ENCODE measurements at regions not wholly inside any gene's neighbourhood (a gene's known extent, or its start where the extent isn't known, plus 50 kb on each side); places are given as distances from the start of the nearest gene placed in this dataset.

DNA sequence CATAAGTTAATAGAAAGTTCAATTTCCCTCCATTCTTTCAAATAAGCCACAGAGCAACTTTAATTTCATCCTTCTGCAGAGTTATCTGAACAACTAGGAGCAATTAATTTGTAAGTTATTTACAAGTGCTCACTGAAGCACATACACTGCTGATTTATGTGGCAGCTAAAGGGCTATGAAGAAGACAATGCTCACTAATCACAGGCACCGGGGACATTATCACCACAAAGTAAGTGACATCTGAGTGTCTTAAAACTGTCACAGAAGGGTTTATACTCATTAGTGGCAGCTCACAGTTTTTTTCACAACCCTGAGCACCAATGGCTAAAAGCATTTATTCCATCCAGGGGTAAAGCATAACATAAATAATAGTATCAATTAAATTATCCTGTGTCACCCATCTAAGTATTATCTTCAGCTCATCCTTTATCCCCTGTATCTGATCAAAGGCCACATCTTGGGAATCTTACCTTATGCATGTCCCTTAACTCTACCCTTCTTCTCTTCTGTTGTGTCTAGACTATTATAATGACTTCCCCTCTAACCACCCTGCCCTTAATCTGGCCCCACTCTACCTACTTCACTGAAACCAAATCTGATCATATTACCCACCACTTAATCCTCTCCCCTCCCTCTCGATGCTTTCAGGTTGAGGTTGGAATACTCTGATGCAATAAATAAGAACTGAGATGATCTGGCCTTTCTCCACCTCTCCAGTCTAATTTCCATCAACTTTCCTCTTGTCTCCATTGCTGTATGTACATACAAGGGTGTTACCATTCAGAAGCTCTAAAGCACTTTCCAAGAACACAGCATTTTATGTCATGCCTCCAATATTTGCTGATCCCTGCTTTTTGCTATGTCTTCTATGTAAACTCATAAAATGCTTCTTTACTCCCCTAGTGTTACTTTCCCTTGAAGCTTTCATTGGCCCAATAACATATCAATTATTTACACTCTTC lies 252.7 kb downstream of the CASP12 start:
- no peaks in the 10 kb centered on the region for H3K36me3 Mint-ChIP-seq (ENCODE audit: low read depth, unreplicated experiment)
- FAIRE-seq (no peak), DNase-seq (ENCODE audit: low read depth) (no peak)
- H3K4me3 Mint-ChIP-seq (ENCODE audit: unreplicated experiment): no peak overlapping the region
- no peak overlapping the region for H2AFZ ChIP-seq (ENCODE audit: low read depth, low read length)
- H3K27me3 ChIP-seq (ENCODE audit: insufficient read depth, low read length): no peaks in the 10 kb centered on the region
- no peaks in the 10 kb centered on the region for H3K9me3 ChIP-seq (ENCODE audit: insufficient read depth, low read depth, low read length)
- no peak overlapping the region for H3K27ac ChIP-seq (ENCODE audit: low read depth, low read length)
- no peak overlapping the region for H3K9ac ChIP-seq (ENCODE audit: low read length)
- no peak overlapping the region for H3K4me2 ChIP-seq (ENCODE audit: low read length)
- H3K4me3 ChIP-seq (ENCODE audit: insufficient read depth, low read depth, low read length): no peak overlapping the region
- H3K36me3 ChIP-seq (ENCODE audit: insufficient read depth, low read length): no peaks in the 10 kb centered on the region
- H3K4me1 ChIP-seq (ENCODE audit: insufficient read depth, low read length): no peaks in the 10 kb centered on the region
- no peaks in the 10 kb centered on the region for H3K79me2 ChIP-seq (ENCODE audit: insufficient read depth, low read length)
- TF ChIP-seq, protein P1, sequence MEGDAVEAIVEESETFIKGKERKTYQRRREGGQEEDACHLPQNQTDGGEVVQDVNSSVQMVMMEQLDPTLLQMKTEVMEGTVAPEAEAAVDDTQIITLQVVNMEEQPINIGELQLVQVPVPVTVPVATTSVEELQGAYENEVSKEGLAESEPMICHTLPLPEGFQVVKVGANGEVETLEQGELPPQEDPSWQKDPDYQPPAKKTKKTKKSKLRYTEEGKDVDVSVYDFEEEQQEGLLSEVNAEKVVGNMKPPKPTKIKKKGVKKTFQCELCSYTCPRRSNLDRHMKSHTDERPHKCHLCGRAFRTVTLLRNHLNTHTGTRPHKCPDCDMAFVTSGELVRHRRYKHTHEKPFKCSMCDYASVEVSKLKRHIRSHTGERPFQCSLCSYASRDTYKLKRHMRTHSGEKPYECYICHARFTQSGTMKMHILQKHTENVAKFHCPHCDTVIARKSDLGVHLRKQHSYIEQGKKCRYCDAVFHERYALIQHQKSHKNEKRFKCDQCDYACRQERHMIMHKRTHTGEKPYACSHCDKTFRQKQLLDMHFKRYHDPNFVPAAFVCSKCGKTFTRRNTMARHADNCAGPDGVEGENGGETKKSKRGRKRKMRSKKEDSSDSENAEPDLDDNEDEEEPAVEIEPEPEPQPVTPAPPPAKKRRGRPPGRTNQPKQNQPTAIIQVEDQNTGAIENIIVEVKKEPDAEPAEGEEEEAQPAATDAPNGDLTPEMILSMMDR (IDR thresholded peaks at IDR 0.05; ENCODE audit: insufficient read depth, low read depth, low read length): no peak
- no peak for TF ChIP-seq EZH2 (IDR thresholded peaks at IDR 0.05; ENCODE audit: insufficient read depth, low read length)
- no peaks in the 10 kb centered on the region for H3K27me3 Mint-ChIP-seq (ENCODE audit: low read depth, unreplicated experiment)
- H3K27ac Mint-ChIP-seq (ENCODE audit: unreplicated experiment): no peak overlapping the region
- H3K4me1 Mint-ChIP-seq (ENCODE audit: low read depth, unreplicated experiment): no peaks in the 10 kb centered on the region
- H3K9me3 Mint-ChIP-seq (ENCODE audit: unreplicated experiment): peaks cover 5% of the 10 kb centered on the region
- no peaks in the 10 kb centered on the region for H4K20me1 ChIP-seq (ENCODE audit: insufficient read depth, low read length)

DNA sequence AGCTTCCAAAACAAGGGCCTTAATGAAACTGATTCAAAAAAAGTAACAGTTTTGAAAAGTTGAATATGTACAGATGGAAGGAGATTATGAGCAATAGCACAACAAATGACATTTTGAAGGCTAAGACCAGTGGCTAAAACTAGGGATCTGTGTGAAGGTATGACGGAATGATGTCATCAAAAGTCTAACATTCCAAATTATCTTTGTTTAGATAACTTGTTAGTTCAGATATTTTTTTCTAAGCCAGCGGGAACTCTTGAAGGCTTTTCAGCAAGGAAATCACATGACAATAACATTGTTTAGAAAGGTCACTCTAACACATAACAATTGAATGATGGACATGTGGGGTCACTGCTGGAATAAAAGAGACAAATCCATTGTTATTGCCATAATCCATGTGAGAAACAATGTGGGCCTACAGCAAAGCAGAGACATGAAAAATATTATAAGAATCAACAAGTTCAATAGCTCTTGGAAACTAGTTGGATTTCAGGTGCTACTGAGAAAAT lies 260.5 kb downstream of the CASP12 start:
- Mint-ChIP-seq H3K9me3 (ENCODE audit: unreplicated experiment) (no peaks in the 10 kb centered on the region), H3K27ac (ENCODE audit: unreplicated experiment) (no peak overlapping the region), H3K4me3 (ENCODE audit: unreplicated experiment) (no peak overlapping the region), H3K27me3 (ENCODE audit: low read depth, unreplicated experiment) (no peaks in the 10 kb centered on the region), H3K4me1 (ENCODE audit: low read depth, unreplicated experiment) (peaks cover 11% of the 10 kb centered on the region), H3K36me3 (ENCODE audit: low read depth, unreplicated experiment) (no peaks in the 10 kb centered on the region)
- H3K9me3 ChIP-seq (ENCODE audit: insufficient read depth, low read depth, low read length): no peaks in the 10 kb centered on the region
- no peaks in the 10 kb centered on the region for H3K79me2 ChIP-seq (ENCODE audit: insufficient read depth, low read length)
- no peaks in the 10 kb centered on the region for H3K36me3 ChIP-seq (ENCODE audit: insufficient read depth, low read length)
- peak; percentile 5 for FAIRE-seq
- DNase-seq (ENCODE audit: low read depth): no peak
- no peaks in the 10 kb centered on the region for H4K20me1 ChIP-seq (ENCODE audit: insufficient read depth, low read length)
- TF ChIP-seq, protein P1 (IDR thresholded peaks at IDR 0.05; ENCODE audit: insufficient read depth, low read depth, low read length): no peak
- no peak for TF ChIP-seq EZH2 (IDR thresholded peaks at IDR 0.05; ENCODE audit: insufficient read depth, low read length)
- H3K27ac ChIP-seq (ENCODE audit: low read depth, low read length): no peak overlapping the region
- H3K9ac ChIP-seq (ENCODE audit: low read length): no peak overlapping the region
- no peaks in the 10 kb centered on the region for H3K27me3 ChIP-seq (ENCODE audit: insufficient read depth, low read length)
- H3K4me2 ChIP-seq (ENCODE audit: low read length): no peak overlapping the region
- no peak overlapping the region for H3K4me3 ChIP-seq (ENCODE audit: insufficient read depth, low read depth, low read length)
- H3K4me1 ChIP-seq (ENCODE audit: insufficient read depth, low read length): no peaks in the 10 kb centered on the region
- H2AFZ ChIP-seq (ENCODE audit: low read depth, low read length): no peak overlapping the region

DNA sequence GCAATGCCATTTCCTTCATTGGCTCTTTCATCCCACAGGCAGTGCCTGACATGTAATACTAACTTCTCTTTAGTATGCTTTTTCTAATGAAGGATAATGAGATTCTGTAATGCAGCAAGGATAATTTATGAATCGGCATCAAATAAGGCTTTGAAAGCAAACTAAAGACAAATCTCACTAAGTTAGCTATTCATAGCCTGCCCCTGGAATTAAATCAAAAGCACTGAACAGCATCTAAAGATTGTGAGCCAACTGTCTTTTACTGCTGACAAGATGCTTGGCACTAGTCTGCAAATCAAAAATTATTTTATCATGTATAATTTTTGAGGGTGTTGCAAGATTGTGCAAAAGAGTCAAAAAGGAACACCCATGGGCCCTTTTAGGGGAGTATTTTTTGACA lies 265.0 kb downstream of the CASP12 start:
- no peaks in the 10 kb centered on the region for H4K20me1 ChIP-seq (ENCODE audit: insufficient read depth, low read length)
- no peaks in the 10 kb centered on the region for H3K9me3 Mint-ChIP-seq (ENCODE audit: unreplicated experiment)
- TF ChIP-seq, protein P1 (IDR thresholded peaks at IDR 0.05; ENCODE audit: insufficient read depth, low read depth, low read length): no peak
- TF ChIP-seq EZH2 (IDR thresholded peaks at IDR 0.05; ENCODE audit: insufficient read depth, low read length): no peak
- no peak overlapping the region for H2AFZ ChIP-seq (ENCODE audit: low read depth, low read length)
- no peak overlapping the region for H3K4me3 ChIP-seq (ENCODE audit: insufficient read depth, low read depth, low read length)
- H3K27ac Mint-ChIP-seq (ENCODE audit: unreplicated experiment): no peak overlapping the region
- no peaks in the 10 kb centered on the region for H3K36me3 Mint-ChIP-seq (ENCODE audit: low read depth, unreplicated experiment)
- FAIRE-seq: no peak
- no peaks in the 10 kb centered on the region for H3K79me2 ChIP-seq (ENCODE audit: insufficient read depth, low read length)
- H3K4me2 ChIP-seq (ENCODE audit: low read length): no peak overlapping the region
- H3K9ac ChIP-seq (ENCODE audit: low read length): no peak overlapping the region
- no peaks in the 10 kb centered on the region for H3K27me3 ChIP-seq (ENCODE audit: insufficient read depth, low read length)
- peaks cover 7% of the 10 kb centered on the region for H3K4me1 Mint-ChIP-seq (ENCODE audit: low read depth, unreplicated experiment)
- no peaks in the 10 kb centered on the region for H3K9me3 ChIP-seq (ENCODE audit: insufficient read depth, low read depth, low read length)
- H3K4me1 ChIP-seq (ENCODE audit: insufficient read depth, low read length): no peaks in the 10 kb centered on the region
- no peak overlapping the region for H3K27ac ChIP-seq (ENCODE audit: low read depth, low read length)
- no peaks in the 10 kb centered on the region for H3K36me3 ChIP-seq (ENCODE audit: insufficient read depth, low read length)
- no peaks in the 10 kb centered on the region for H3K27me3 Mint-ChIP-seq (ENCODE audit: low read depth, unreplicated experiment)
- no peak for DNase-seq (ENCODE audit: low read depth)
- no peak overlapping the region for H3K4me3 Mint-ChIP-seq (ENCODE audit: unreplicated experiment)
